Activated CD4-positive, alpha-beta memory T cell treated with anti-CD3 and anti-CD28 coated beads for 36 hours (primary cell): ENCODE measurements at regions not wholly inside any gene's neighbourhood (a gene's known extent, or its start where the extent isn't known, plus 50 kb on each side); places are given as distances from the start of the nearest gene placed in this dataset.
"Not testable (repeated sequence)": the region's sequence is repeated elsewhere in the genome, so short reads cannot be mapped to it uniquely, and the experiment has no call there.

Experiments
- CTCF ChIA-PET: fragments of 350-600 bp; sonication (Branson Sonifier 250); formaldehyde crosslinking; loops from one replicate; lab custom pipeline; 2021; ENCODE audit warnings: antibody characterized with exemption, inconsistent platforms; lab: Charles Lee
- POLR2A ChIA-PET: fragments of 350-600 bp; sonication (Branson Sonifier 250); formaldehyde crosslinking; loops from one replicate; lab custom pipeline; 2021; ENCODE audit warnings: antibody characterized with exemption; lab: Charles Lee
- DNase-seq: peaks from one replicate; pipeline ENCODE4 v3.0.0-alpha.2; 2020
- H3K27ac Mint-ChIP-seq: one replicate; pipeline ENCODE4 v1.8.0; 2021; ENCODE audit warnings: mixed read lengths
- H3K27me3 Mint-ChIP-seq: one replicate; pipeline ENCODE4 v1.8.0; 2021; ENCODE audit warnings: mixed read lengths
- H3K36me3 Mint-ChIP-seq: one replicate; pipeline ENCODE4 v1.8.0; 2021; ENCODE audit warnings: mixed read lengths
- H3K4me1 Mint-ChIP-seq: one replicate; pipeline ENCODE4 v1.8.0; 2021; ENCODE audit warnings: low read depth, mixed read lengths
- H3K4me3 Mint-ChIP-seq: one replicate; pipeline ENCODE4 v1.8.0; 2021; ENCODE audit warnings: mild to moderate bottlenecking, mixed read lengths
- H3K9me3 Mint-ChIP-seq: one replicate; pipeline ENCODE4 v1.8.0; 2021; ENCODE audit warnings: mixed read lengths
- intact Hi-C: fragments of 100-400 bp; cut with micrococcal nuclease; formaldehyde crosslinking; loops from one replicate; pipeline ENCODE4 v1.15.1; 2023

DNA sequence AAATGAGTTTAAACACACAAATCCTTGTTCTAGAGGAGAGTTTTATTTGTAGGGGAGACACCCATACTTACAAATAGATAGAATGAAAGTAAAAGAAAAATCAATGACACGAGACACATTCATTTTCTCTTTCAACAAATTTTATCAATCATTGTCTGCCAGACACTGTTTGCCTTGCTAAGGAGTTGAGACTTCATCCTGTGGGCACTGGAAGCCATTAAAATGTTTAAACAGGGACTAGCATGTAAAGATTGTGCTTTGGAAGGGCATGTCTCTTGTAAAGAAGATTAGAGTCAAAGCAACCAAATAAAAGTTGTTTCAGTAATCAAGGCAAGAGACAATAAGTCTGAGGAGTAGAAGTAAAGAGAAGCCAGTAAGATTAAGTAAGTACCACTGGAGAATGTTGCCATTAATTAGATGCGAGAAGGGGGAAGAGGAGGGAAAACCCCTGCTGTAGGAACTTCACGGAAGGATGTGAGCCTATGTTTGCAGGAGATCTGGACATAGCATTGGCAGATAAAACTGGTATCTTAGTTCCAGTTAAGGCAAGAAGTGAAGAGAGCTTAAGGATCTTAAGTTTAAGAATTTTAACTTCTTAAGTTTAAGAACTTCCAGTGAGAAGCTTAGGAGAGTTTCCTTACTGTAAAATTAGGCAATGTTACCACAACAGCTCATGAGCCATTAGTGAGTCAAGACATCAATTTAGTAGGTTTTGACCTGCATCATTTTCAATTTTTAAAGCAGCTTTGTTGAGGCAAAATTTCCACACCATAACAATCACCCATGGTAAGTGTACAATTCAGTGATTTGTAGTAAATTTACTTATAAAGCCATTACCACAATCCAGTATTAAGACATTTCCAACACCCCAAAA, 117.0 kb upstream of the UST start:
- no peaks in the 10 kb centered on the region for H3K9me3 Mint-ChIP-seq
- H3K4me3 Mint-ChIP-seq, result no peak overlapping the region
- H3K27ac Mint-ChIP-seq, result no peak overlapping the region
- intact Hi-C loops, result no loop called here
- H3K4me1 Mint-ChIP-seq, result peaks cover 11% of the 10 kb centered on the region
- ChIA-PET POLR2A (no interaction called here), CTCF (no interaction called here)
- H3K36me3 Mint-ChIP-seq, result no peaks in the 10 kb centered on the region
- no peak for DNase-seq
- H3K27me3 Mint-ChIP-seq, result peaks cover 1% of the 10 kb centered on the region

- peaks cover 1% of the 10 kb centered on the region for H3K27me3 Mint-ChIP-seq
- ChIA-PET POLR2A (no interaction called here), CTCF (no interaction called here)
- H3K9me3 Mint-ChIP-seq, result no peaks in the 10 kb centered on the region
- intact Hi-C loops, result no loop called here
- H3K27ac Mint-ChIP-seq, result no peak overlapping the region
- H3K4me3 Mint-ChIP-seq, result no peak overlapping the region
- no peaks in the 10 kb centered on the region for H3K36me3 Mint-ChIP-seq
- peaks cover 11% of the 10 kb centered on the region for H3K4me1 Mint-ChIP-seq
- DNase-seq, result no peak
Observed at GRCh38 chr6:148635070-148635743, 111.6 kb upstream of the UST start.

DNA sequence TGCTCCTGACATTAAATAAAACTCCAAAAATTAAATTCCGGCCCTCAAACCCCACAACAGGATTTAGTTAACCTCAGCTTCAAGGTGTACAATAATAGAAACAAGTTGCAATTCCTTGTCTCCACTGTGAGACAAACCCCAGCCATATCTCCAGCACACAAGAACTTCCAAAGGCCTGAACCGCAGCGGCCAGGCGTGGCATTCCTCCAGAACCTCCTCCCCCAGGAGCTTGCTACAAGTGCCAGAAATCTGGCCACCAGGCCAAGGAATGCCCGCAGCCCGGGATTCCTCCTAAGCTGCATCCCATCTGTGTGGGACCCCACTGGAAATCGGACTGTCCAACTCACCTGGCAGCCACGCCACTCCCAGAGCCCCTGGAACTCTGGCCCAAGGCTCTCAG, 105.0 kb upstream of the UST start:
- H3K4me1 Mint-ChIP-seq, result peaks cover 11% of the 10 kb centered on the region
- H3K4me3 Mint-ChIP-seq, H3K9me3 Mint-ChIP-seq, DNase-seq, POLR2A ChIA-PET, intact Hi-C loops, H3K27me3 Mint-ChIP-seq, H3K27ac Mint-ChIP-seq, H3K36me3 Mint-ChIP-seq, CTCF ChIA-PET: not testable (repeated sequence)

DNA sequence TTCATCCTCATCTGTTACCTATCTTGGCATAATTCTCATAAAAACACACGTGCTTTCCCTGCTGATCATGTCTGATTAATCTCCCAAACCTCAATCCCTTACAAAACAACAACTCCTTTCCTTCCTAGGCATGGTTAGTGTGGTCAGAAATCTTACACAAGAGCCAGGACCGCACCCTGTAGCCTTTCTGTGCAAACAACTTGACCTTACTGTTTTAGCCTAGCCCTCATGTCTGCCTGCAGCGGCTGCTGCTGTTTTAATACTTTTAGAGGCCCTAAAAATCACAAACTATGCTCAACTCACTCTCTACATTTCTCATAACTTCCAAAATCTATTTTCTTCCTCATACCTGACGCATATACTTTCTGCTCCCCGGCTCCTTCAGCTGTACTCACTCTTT, 103.6 kb upstream of the UST start:
- H3K4me1 Mint-ChIP-seq, H3K27me3 Mint-ChIP-seq, POLR2A ChIA-PET, DNase-seq, CTCF ChIA-PET, intact Hi-C loops, H3K9me3 Mint-ChIP-seq, H3K4me3 Mint-ChIP-seq, H3K36me3 Mint-ChIP-seq, H3K27ac Mint-ChIP-seq: not testable (repeated sequence)

DNA sequence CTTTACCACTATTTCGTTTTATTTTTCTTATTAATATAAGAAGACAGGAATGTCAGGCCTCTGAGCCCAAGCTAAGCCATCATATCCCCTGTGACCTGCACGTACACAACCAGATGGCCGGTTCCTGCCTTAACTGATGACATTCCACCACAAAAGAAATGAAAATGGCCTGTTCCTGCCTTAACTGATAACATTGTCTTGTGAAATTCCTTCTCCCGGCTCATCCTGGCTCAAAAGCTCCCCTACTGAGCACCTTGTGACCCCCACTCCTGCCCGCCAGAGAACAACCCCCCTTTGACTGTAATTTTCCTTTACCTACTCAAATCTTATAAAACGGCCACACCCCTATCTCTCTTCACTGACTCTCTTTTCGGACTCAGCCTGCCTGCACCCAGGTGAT, 101.8 kb upstream of the UST start:
- H3K27ac Mint-ChIP-seq, H3K4me1 Mint-ChIP-seq, intact Hi-C loops, H3K9me3 Mint-ChIP-seq, POLR2A ChIA-PET, H3K36me3 Mint-ChIP-seq, CTCF ChIA-PET, DNase-seq, H3K4me3 Mint-ChIP-seq: not testable (repeated sequence)
- H3K27me3 Mint-ChIP-seq, result peaks cover 16% of the 10 kb centered on the region

DNA sequence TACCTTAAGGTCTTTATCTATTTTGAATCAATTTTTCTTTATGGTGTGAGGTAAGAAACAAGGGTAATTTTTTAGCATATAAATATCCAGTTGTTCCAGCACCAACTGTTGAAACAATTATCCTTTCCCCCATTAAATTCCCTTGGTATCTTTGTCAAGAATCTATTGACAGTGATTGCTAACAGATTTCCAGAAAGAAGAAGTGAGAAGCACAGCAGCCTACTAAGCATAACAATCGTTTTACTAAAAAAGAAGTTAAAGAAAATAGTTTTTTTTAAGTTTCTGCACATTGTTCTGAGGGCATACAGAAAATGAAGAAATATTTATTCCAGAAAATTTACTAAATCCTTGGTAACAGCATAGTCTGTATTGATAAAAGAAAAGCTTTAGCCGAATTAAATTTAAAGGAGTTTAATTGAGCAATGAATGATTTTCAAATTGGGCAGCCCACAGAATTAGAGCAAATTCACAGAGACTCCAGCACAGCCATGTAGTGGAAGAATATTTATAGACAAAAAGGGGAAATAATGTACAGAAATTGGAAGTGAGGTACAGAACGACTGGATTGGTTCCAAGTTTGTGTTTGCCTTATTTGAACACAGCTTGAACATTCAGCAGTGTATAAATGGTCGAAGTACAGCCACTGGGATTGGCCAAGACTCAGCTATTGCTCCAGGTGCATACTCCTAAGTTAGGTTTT, 97.9 kb upstream of the UST start:
- no peak for DNase-seq
- H3K4me1 Mint-ChIP-seq, result no peaks in the 10 kb centered on the region
- H3K36me3 Mint-ChIP-seq, result peaks cover 5% of the 10 kb centered on the region
- intact Hi-C loops, result no loop called here
- H3K4me3 Mint-ChIP-seq, result no peak overlapping the region
- no peak overlapping the region for H3K27ac Mint-ChIP-seq
- ChIA-PET CTCF (no interaction called here), POLR2A (no interaction called here)
- peaks cover 29% of the 10 kb centered on the region for H3K27me3 Mint-ChIP-seq
- peaks cover 9% of the 10 kb centered on the region for H3K9me3 Mint-ChIP-seq

DNA sequence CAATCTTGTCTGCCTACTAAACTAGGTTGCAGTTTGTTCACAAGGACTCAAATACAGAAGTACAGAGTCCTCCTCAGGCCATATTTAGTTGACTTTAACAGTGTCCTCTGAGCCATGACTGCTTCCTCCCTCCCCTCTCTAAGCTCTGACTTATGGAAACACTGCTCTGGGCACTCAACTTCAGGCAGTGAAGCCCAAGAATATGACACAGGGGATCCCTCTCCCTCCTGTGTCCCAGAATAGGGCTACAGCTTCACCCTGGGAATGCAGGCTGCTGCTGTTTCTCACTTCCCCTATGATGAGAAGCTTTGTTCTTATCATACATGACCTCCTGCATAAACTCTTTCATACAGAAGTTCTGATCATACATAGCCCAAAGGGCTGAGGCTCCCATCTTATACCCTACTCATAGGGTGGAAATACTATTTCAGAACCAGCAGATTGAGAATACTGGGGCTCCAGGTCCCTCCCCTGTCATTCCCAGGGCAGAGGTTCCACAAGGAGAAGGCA, 97.3 kb upstream of the UST start:
- Mint-ChIP-seq H3K4me3 (no peak overlapping the region), H3K36me3 (peaks cover 5% of the 10 kb centered on the region)

DNA sequence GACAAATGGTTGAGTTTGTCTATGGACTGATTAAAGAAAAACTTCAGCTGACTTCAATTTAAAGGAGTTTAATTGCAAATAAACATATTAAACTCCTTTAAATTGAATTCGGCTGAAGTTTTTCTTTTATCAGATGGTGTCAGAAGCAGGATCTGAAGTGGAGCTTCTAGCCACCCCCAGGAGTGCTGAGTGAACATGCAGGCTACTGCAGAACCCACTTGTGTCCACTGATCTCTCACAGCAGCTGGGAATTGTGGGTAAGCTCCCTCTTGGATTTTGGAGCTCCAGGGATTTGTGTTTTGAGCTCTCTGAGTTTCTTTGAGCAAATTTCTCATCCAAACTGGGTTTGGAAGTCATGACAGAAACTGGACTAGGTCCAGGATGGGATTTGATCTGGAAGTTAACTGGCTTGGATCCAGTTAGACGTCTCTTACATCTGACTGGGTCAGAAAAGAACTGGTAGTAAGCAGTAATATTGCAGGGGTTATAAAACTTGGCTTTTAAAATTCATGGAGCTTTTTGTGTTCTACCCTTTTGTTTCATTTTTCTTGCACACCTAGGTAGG, 95.8 kb upstream of the UST start:
- peaks cover 11% of the 10 kb centered on the region for H3K9me3 Mint-ChIP-seq

More for the DNA sequence above, 97.3 kb upstream of the UST start:
- intact Hi-C loops, result no loop called here
- Mint-ChIP-seq H3K4me1 (no peaks in the 10 kb centered on the region), H3K27ac (no peak overlapping the region), H3K9me3 (peaks cover 11% of the 10 kb centered on the region), H3K27me3 (peaks cover 29% of the 10 kb centered on the region)
- POLR2A ChIA-PET, result no interaction called here
- CTCF ChIA-PET, result no interaction called here
- DNase-seq, result no peak

GRCh38 chr6:148652205-148652604, 94.6 kb upstream of the UST start:
- CTCF ChIA-PET, result no interaction called here
- POLR2A ChIA-PET, result no interaction called here
- no peak overlapping the region for H3K4me3 Mint-ChIP-seq
- DNase-seq, result no peak
- H3K36me3 Mint-ChIP-seq, result peaks cover 5% of the 10 kb centered on the region
- intact Hi-C loops, result no loop called here
- no peaks in the 10 kb centered on the region for H3K4me1 Mint-ChIP-seq
- peaks cover 28% of the 10 kb centered on the region for H3K27me3 Mint-ChIP-seq
- peaks cover 11% of the 10 kb centered on the region for H3K9me3 Mint-ChIP-seq
- no peak overlapping the region for H3K27ac Mint-ChIP-seq

More for the DNA sequence above, 95.8 kb upstream of the UST start:
- H3K36me3 Mint-ChIP-seq, result peaks cover 5% of the 10 kb centered on the region
- H3K4me1 Mint-ChIP-seq, result no peaks in the 10 kb centered on the region
- intact Hi-C loops, result no loop called here
- ChIA-PET POLR2A (no interaction called here), CTCF (interaction anchor here (0.9 kb wide), 1 partner anchor 323 kb away, joined by 3 read pairs; no protein-coding TSS in a partner anchor)
- H3K27ac Mint-ChIP-seq, result no peak overlapping the region
- H3K27me3 Mint-ChIP-seq, result peaks cover 26% of the 10 kb centered on the region
- no peak for DNase-seq
- no peak overlapping the region for H3K4me3 Mint-ChIP-seq

DNA sequence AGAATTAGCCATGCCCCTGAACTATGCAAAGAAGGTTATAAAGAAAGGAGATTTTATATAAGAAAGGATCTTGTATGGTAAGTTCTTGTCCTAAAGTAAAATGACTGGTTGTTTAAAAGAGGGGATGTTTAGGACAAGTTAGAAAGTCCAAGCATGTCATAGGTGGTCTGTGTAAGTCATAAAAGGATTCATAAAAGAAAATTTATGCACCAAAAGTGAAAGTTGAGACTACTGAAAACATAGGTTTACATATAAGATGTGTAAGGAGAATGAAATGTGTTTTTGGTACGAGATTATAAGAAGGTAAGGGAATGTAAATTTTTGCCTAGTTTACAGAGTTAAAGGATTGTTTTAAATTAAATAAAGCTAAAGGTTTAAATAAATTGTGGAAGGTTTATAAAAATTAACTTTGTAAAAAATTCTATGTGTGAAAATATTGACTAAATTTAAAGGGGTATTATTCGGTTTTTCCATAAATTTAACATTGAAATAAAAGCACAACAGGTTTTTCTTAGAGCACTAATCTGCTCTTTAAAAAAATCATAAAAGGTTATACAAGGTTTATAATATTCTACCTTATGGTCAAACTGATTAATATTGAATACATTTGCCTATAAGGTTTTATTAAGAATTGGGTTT, 93.6 kb upstream of the UST start:
- ChIA-PET CTCF (no interaction called here), POLR2A (no interaction called here)
- no peak overlapping the region for H3K4me3 Mint-ChIP-seq
- peaks cover 24% of the 10 kb centered on the region for H3K27me3 Mint-ChIP-seq
- H3K4me1 Mint-ChIP-seq, result no peaks in the 10 kb centered on the region
- no peak overlapping the region for H3K27ac Mint-ChIP-seq
- intact Hi-C loops, result no loop called here
- DNase-seq, result no peak
- peaks cover 5% of the 10 kb centered on the region for H3K36me3 Mint-ChIP-seq
- peaks cover 11% of the 10 kb centered on the region for H3K9me3 Mint-ChIP-seq

DNA sequence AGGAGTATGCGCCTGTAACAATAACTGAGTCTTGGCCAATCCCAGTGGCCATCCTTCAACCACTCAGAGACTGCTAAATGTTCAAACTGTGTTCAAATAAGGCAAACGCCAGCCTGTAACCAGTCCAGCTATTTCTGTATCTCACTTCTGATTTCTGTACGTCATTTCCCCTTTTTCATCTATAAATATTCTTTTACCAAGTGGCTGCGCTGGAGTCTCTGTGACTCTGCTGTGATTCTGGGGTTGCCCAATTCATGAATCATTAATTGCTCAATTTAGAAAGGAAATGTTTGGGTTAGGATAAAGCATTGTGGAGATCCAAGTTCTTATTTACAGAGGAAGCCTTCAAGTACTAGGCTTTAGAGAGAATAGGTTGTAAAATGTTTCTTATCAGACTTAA, 89.8 kb upstream of the UST start:
- intact Hi-C loops, result no loop called here
- ChIA-PET POLR2A (no interaction called here), CTCF (no interaction called here)
- DNase-seq, result no peak
- peaks cover 16% of the 10 kb centered on the region for H3K9me3 Mint-ChIP-seq
- H3K4me1 Mint-ChIP-seq, result no peaks in the 10 kb centered on the region
- no peak overlapping the region for H3K4me3 Mint-ChIP-seq
- peaks cover 8% of the 10 kb centered on the region for H3K27me3 Mint-ChIP-seq
- peaks cover 7% of the 10 kb centered on the region for H3K36me3 Mint-ChIP-seq
- no peak overlapping the region for H3K27ac Mint-ChIP-seq
